ENCODE measurements at regions not wholly inside any gene's neighbourhood (a gene's known extent, or its start where the extent isn't known, plus 50 kb on each side); places are given as distances from the start of the nearest gene placed in this dataset.

GRCh38 chr16:86213437-86214205 is 296.7 kb upstream of the FOXF1 start:
- TF ChIP-seq CTCF (IDR thresholded peaks at IDR 0.05; ENCODE audit: insufficient read depth, low read length), result no peak
- TF ChIP-seq REST (IDR thresholded peaks at IDR 0.05; ENCODE audit: insufficient replicate concordance, low read depth), result no peak
- no peak for TF ChIP-seq POLR2AphosphoS5 (IDR thresholded peaks at IDR 0.05; ENCODE audit: low read depth)
- TF ChIP-seq GABPA (IDR thresholded peaks at IDR 0.05; ENCODE audit: low read depth), result no peak
- peak; percentile 32; the same call in 1 of the 2 replicates for TF ChIP-seq SPI1 (IDR thresholded peaks at IDR 0.05; ENCODE audit: borderline replicate concordance, low read depth)

Measured in HL-60 (cell line).